ENCODE measurements at regions not wholly inside any gene's neighbourhood (a gene's known extent, or its start where the extent isn't known, plus 50 kb on each side); places are given as distances from the start of the nearest gene placed in this dataset.

- DNase-seq (ENCODE audit: low spot score), result no peak
Observed at GRCh38 chr22:49418341-49418894, 409.3 kb downstream of the BRD1 start.

GRCh38 chr22:49417833-49418232, 409.8 kb downstream of the BRD1 start:
- DNase-seq (ENCODE audit: low spot score), result no peak

DNA sequence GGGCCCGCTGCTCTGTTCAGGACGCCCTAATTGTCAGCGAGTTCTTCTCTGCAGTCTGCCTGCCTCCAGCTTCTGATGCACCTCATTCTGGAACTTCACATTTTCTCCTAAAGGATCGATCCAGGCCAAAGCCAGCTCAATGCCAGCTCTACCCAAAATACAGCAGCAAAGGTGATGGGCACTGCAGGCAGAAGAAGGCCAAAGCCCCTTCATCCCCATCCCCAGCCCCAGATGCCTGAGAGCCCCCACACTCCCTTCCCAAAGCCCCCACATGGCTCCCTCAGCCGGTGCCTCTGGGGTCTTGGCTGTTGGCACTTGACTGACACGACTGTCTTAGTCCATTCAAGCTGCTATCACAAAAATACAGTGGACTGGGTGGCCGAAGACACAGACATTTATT, 410.3 kb downstream of the BRD1 start:
- no peak for DNase-seq (ENCODE audit: low spot score)

DNA sequence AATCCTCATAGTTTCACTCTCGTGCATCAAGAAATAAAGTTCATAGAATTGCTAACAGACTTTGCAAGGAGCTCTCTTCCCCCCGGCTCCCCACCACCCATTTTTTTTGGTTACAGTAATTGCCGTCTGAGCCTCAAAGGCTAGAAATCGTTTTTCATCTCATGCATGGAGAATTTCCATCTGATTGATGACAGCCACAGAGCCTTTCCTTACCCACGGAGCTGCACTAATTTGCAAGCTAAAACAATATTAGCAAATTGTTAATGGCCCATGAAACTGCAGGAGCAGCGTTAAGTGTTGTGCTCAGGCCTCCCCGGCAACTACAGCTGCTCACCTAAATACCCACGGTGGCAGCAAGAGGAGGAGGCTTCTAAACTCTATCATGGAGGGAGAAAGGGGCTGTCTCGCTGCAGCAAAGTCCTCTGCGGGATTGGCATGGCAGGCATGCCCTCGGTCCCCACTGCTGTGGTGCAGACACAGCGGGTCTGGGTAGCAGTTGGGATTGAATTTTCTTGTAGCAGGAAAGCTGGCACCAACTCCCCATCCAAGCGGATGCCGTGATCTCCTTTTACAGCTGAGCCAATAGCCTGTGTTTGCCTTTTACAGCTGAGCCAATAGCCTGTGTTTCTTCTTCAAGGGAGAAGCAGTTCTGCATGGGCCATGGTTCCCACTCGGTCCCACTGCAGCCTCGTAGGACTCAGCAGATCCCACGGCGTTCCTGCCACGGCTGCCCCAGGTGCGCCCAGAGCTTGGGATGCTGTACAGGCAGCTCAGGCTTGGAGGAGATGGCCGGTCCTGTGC, 412.3 kb downstream of the BRD1 start:
- no peak for DNase-seq (ENCODE audit: low spot score)

DNA sequence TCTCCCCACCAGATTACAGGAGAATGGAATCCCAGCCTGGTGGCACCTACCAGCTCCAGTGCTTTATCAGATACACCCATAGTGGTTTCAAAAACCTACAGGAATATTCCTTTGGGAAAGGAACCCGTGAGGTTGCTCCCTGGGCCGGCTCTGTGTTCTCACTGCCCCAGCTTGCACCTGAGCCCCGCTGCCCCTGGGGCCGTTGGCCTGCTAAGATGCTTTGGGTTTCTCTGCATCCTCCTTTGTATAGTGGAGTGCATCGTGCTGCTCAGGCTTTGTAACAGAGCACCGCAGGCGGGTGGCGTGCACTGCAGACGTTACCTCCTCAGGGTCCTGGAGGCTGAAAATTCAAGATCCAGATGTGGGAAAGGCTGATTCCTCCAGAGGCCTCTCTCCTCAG, 414.1 kb downstream of the BRD1 start:
- no peak for DNase-seq (ENCODE audit: low spot score)

DNA sequence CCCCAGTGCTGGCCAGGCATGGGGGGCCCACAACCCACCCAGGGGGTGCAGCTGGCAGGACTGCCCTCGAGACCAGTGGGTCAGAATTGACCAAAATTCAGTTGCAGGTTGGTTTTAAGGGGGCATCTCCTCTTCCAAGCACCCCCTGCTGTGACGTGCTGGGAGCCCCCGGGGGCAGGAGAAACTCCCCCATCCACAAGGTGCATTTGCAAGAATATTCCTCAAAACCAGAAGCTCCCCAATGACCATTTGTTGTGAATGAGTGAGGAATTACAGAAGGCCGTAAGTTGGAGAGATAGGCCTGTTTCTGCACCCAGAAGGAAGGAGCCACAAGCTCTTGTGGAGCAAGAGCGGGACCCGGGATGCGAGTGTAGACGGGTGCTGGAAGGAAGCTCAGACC, 414.5 kb downstream of the BRD1 start:
- DNase-seq (ENCODE audit: low spot score), result no peak

DNA sequence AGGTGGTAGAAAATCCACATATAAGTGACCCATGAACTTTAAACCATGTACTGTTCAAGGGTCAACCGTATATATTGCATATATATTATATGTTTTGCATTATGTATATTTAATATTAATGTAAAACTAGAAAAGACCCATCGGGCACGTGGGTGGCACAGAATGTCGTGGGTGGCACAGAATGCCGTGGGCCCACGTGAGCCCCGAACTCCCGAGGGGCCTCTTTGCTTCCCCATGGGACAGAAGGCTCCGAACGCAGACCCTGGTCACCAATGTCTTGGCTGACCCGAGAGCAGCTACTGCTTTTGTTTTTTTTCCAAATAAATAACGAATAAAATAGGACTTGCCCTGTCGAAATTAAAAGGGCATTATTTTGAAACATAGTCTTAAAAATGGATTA, 415.4 kb downstream of the BRD1 start:
- DNase-seq (ENCODE audit: low spot score), result no peak

GRCh38 chr22:49411236-49411635, 416.4 kb downstream of the BRD1 start:
- DNase-seq (ENCODE audit: low spot score), result no peak

- no peak for DNase-seq (ENCODE audit: low spot score)
Observed at GRCh38 chr22:49408102-49408836, 419.4 kb downstream of the BRD1 start.

GRCh38 chr22:49406879-49407587, 420.6 kb downstream of the BRD1 start:
- DNase-seq (ENCODE audit: low spot score), result no peak

DNA sequence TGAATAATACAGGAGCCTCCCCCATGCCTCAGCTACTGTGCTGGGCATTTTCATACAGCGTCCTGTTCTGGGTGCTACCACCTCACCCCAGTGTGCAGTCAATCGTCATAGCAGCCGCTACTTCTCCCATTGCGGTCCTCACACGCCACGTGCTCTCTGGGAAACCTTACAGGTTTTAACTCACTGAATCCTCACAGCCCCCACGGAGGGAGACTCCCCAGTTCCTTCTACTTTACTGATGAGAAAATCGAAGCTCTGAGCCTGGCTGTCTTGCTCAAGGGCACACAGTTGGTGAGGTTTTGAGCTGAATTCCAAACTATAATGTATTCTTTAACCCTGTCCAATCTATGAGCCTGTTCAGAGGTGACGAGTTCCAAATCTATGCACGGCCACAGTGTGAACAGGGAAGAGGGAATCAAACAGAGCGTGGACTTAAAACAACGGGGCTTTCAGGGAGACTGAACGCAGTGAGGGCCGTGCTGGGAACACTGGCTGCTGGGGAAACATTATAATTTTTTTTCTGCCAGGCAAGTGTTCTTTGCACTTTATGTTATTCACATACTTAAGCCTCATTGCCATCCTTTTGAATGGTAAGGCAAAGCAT, 421.5 kb downstream of the BRD1 start:
- no peak for DNase-seq (ENCODE audit: low spot score)

GRCh38 chr22:49405590-49405989, 422.1 kb downstream of the BRD1 start:
- DNase-seq (ENCODE audit: low spot score), result no peak

DNA sequence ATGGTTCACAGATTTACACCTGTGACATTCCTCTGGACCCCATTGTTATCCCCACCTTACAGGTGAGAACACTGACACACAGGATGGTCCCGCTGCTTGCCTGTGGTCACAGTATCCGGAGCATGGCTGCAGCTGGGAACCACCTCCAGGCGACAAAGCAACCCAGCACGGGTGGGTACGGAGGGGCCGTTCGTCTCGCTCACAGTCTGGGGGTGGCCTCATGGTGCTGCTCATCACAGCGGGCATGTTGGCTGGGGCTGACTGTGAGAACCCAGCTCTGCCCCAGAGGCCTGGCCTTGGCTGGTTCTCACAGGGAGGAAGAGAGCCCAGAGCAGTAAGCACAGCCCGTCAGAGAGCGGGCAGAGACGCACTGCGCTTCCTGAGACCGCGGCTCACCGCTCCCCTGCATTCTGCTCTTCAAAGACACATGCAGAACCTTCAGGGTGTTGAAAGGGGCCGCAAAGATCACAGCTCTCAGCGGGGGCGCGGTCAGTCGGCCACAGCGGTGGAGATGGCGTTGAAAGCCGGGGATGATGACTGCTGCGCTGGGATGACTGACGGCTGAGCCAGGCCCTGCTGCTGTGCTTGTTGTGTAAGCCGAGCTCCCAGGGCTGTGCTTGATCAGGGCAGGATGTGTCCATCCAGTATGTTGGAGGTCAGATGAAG, 423.0 kb downstream of the BRD1 start:
- DNase-seq (ENCODE audit: low spot score), result no peak

DNA sequence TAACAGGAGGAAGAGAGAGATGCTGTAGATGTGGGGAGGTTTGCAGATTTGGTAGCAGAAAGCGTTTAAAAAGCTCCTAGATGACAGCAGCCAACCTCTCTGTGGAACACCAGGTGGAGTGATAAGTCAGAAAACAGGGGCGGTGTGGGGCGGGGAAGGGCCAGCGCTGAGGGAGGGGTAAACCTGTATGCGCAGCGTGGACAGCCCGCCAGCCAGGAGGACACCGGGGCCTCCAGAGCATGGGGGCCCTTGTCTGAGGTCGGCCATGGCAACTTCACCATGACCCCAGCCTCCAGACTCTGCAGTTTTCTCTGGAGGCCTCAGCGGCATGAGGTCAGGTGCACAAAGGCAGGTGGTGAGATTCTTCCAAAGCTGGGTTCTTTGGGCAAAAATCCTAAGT, 423.7 kb downstream of the BRD1 start:
- no peak for DNase-seq (ENCODE audit: low spot score)

DNA sequence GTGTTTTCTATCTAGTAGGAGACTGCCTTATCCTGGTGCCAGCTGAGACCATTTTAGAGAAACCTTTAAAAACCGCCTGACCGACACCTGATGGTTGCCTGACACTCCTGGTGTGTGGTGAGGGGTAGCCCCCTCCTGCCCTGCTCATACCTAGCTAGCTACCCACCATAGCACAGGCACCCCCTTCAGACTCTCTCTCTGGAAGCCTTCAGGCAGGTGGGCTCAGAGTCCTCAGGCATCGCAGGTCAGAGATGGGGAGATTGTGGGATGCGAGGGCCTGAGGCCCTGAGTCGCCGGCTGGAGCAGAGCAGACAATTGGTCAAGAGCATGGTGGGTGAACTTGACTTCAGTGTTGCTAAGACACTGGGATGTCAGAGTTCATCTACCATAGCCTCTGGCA, 424.6 kb downstream of the BRD1 start:
- DNase-seq (ENCODE audit: low spot score), result no peak

GRCh38 chr22:49402169-49402568, 425.5 kb downstream of the BRD1 start:
- DNase-seq (ENCODE audit: low spot score), result no peak

DNA sequence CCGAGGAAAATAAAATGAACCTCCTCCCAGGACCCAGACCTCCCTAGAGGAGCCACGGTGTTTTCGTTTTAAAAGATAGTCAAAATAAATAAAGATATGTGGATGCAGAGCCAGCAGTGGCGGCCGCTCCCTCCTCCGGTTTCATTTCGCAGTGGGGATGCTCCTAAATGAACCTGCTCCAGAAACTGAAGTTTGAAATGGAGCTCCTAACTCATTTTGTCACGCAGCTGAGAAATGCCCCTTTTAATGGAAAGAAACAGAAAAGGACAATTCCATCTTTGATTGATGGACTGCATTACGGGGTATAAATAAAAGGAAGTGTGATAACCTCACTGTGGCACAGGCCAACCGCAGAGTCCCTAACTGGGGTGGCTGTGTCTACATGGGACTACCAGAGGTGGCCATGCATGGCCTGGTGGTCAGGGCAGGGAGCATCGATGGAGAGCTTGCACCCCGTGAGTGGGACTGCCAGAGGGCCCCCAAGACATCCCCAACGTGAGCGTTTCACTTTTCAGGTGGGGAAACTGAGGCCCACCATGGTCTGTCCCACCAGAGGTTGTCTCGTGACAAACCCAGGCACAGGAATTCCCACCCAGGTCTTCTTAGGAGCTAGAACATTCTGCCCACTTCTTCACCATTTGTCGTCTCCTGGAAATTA, 426.6 kb downstream of the BRD1 start:
- DNase-seq (ENCODE audit: low spot score), result no peak

DNA sequence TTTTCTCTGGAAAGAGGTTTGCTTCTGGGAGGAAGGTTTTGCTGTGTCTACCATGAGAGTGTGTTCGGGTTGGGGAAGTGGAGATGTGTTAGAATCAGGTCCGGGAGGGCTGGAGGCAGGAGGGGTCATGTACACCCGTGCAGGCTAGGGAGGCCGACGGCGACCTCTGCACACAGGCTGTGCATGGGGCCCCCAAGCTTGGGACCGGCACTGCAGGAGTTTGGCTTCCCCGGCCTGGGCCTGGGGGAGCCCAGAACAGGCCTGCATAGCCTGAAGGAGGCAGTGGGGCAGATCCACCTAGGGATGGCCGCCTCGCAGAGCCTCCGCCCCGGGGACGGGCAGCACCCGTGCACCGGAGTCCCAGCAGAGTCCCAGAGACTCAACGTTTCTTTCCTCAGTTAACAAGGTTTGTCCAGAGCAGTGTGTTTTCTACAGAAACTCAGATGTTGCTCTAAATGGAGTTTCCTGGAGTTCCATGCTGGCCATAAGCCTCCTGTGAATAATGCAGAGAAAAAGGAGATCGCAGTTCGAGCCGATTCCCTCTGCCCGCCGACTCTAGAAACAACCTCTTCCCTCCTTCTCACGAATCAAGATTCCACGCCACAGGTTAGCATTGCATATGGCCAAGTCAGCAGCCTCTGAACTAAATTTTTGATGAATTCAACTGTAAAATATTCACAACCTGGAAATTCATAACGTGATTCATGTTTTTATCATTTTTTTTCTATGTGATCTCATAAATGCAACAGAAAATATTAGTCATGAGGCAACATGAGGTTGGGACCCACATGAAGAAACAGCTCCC, 427.3 kb downstream of the BRD1 start:
- DNase-seq (ENCODE audit: low spot score), result no peak

DNA sequence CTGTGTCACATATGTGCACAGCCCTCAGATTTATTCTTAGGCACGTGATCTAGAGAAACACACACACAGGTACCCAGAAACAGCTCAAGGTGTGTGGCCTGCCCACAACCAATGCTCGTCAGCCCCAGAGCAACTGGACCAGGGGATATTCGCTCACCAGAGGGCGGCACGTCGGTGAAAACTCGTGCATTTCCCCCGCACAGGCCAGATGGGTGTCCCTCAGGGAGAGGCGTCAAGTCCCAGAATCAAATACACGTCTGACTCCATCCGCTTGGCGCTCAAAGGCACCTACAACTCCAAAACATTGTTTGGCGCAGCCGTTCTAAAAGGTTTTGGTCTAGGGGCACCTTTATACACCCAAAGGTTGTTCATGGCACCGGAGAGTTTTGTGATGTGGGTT, 429.0 kb downstream of the BRD1 start:
- DNase-seq (ENCODE audit: low spot score), result no peak

DNA sequence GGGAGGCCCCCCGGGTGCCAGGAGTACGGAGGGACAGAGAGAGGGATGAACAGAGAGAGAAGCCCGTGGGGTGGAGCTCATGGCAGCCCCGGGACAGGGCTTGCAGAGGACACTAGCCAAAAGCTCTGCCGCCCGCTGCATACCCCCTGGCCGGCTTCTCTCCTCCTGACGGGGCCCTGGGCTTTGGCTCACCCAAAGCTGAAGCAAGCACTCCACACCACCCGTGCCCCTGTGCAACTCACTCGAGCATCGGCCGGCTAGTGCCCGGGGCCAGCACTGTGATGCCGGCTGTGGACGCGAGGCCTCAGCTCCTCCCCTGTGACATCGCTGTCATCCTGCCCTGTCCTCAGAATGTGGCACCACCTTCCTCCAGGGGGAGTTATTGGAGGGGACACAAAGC, 429.6 kb downstream of the BRD1 start:
- no peak for DNase-seq (ENCODE audit: low spot score)

Measured in H4 (cell line).